Activated CD4-positive, alpha-beta T cell treated with anti-CD3 and anti-CD28 coated beads, Interleukin-2, Interleukin-4, amounts not matched to agents 100 ng/mL and 50 ng/mL, durations not matched to agents 16 hours and 8 hours (primary cell): ENCODE measurements at regions not wholly inside any gene's neighbourhood (a gene's known extent, or its start where the extent isn't known, plus 50 kb on each side); places are given as distances from the start of the nearest gene placed in this dataset.
"Not testable (repeated sequence)": the region's sequence is repeated elsewhere in the genome, so short reads cannot be mapped to it uniquely, and the experiment has no call there.

ENCODE experiments used
- DNase-seq: peaks from one replicate; pipeline ENCODE4 v3.0.0-alpha.2; 2020; ENCODE audit warnings: low spot score

GRCh38 chr1:101483982-101484688, 247.3 kb downstream of the S1PR1 start:
- no peak for DNase-seq

DNA sequence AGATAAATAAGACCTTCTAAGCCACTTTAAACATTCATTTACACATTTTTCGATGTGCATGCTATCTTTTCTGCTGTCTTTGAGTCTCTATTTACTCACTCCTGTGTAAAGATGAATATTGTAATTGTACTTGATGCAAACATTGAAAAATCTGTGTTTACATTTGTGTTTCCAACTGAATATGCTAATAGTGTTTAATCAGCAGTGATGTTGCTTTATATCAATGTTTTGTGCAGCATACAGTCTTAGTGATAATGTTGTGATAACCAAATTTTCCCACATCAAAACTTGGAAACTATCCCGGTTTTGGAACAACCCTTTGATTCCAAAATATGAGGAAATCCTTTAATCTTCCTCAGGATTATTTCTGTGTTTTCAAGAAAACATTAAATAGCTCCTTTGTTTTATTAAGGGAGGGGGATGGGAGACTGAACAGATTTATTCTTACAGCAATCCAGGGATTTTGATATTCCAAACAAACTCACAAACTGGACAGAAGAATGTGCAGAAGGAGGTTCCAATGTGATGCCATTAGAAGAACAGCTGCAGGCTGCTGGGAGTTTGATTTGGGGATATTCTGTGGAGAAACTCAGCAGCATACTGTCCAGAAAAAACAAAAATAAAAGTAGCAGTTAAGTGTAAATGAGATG, 248.0 kb downstream of the S1PR1 start:
- DNase-seq = no peak

GRCh38 chr1:101485712-101486111, 248.9 kb downstream of the S1PR1 start:
- DNase-seq = no peak

- DNase-seq = not testable (repeated sequence)
These were observed 255.3 kb downstream of the S1PR1 start for GRCh38 chr1:101492144-101492543.

DNA sequence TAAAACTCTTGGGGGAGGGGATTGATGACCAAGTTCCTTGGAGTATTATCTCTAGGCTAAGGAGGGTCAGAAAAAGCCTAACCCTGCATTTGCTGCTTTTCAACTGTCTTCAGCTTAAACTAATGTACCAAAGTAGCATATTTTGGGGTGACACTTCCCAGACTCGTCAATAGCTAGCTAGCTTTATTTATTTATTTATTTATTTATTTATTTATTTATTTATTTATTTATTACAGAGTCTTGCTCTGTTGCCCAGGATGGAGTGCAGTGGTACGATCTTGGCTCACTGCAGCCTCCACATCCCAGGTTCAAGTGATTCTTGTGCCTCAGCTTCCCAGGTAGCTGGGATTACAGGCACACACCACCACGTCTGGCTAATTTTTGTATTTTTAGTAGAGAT, 257.1 kb downstream of the S1PR1 start:
- DNase-seq = not testable (repeated sequence)

- no peak for DNase-seq
These were observed 259.3 kb downstream of the S1PR1 start for GRCh38 chr1:101496109-101496508.

GRCh38 chr1:101497881-101498559, 261.2 kb downstream of the S1PR1 start:
- DNase-seq = no peak

DNA sequence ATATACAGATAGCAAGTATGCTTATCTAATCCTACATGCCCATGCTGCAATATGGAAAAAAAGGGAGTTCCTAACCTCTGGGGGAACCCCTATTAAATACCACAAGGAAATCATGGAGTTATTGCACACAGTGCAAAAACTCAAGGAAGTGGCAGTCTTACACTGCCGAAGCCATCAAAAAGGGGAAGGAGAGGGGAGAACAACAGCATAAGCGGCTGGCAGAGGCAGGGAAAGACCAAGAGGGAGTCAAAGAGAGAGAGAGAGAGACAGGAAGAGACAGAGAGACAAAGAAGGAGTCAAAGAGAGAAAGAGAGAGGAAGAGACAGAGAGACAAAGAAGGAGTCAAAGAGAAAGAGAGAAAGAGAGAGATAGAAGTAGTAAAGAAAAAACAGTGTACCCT, 267.3 kb downstream of the S1PR1 start:
- DNase-seq = not testable (repeated sequence)

GRCh38 chr1:101505240-101505639, 268.4 kb downstream of the S1PR1 start:
- not testable (repeated sequence) for DNase-seq

DNA sequence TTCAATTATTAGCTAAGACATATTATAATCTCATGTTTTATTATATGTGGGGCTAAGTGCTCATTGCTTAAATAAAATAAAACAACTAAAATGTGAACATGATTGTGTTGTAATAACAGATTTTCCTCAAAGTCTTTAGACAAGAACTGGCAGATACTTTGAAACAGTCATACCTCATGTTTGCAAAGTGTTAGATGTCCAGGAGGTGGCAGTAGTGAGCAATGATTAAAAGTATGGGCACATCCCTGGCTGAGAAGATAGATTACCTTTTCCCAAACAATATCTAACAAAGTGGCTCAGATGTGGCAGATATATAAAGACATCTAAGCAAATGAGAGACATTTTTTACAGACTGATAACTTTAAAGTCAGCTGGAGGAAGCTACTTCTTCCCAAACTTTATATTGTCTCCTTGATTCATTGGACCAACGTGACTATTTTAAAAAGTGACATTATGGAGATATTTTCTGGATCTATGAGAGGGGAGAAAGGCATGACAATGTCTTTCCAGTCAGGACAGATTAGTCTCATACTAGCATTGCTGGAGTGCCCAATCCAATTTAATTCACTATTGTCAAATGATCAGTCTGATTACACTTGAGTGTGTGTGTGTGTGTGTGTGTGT, 269.8 kb downstream of the S1PR1 start:
- peak; percentile 61 for DNase-seq

GRCh38 chr1:101507547-101507971, 270.7 kb downstream of the S1PR1 start:
- no peak for DNase-seq

DNA sequence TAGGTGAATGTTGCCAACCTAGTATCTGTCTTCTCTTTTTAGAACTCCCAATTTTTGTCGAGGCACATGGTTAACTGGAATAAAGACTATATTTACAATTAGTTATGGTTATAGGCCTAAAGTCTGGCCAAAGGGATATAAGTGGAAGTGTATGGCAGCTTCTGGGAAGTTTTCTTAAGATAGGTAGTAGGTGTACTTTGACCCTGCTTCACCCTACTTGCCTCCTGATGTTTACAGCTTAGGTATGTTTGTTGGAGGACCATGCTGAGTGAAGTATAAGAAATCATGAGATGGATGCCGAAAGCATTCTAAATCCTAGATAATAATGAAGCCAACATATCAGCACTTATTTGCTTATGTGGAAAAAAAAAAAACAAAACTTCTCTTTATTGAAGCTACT, 272.1 kb downstream of the S1PR1 start:
- no peak for DNase-seq

DNA sequence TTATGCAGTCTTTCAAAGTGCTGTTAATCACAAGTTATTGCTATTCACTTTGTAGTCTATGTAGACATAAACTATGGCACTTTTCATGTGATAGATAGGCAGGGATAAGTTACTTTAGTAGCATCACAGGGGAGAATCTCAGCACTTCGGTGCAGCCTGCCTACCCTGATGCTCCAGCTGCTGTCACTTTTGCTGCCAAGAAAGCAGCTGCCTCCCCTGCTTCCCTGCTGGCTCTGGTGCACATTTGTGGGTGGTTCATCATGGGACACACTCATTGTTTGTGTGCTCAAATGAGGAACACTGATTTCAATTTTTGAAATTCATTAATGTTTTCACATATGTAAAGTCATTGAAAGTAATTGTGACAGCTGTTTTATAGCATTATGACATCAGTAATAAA, 272.6 kb downstream of the S1PR1 start:
- DNase-seq = no peak

DNA sequence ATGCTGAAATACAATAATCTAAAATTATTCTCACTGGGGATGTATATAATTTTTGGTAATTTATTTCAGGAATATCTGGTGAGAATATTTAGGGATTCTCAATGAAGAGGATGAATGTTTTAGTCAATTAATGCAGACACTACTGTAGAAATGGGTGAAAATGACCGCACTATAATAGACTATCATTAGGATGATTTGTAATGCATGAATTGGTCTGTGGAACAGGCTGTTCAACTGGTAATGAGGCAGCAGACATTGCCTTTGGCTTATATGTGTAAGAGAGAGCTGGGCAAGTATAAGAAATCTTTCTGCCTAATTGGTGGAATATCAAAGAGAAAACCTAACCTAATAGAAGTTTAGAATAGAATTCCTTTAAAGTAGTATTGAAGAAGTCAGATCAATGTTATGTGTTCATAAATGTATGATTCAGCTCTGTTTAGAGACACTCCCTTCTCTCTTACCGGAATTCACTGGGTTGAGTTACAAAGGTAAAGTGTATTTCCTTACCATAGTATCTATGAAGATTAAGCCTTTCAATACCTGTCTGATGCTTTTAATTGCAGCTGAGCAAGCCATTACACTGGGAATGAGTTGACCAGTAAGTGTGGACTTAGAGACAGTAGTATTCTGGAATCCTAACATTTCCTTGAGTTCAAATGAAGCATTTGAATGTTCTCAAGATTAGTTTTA, 274.5 kb downstream of the S1PR1 start:
- no peak for DNase-seq

- peak; percentile 46 for DNase-seq
These were observed 283.5 kb downstream of the S1PR1 start for GRCh38 chr1:101520302-101520701.

GRCh38 chr1:101522486-101522885, 285.7 kb downstream of the S1PR1 start:
- DNase-seq = no peak

- DNase-seq = no peak
These were observed 290.0 kb downstream of the S1PR1 start for GRCh38 chr1:101526813-101527212.

DNA sequence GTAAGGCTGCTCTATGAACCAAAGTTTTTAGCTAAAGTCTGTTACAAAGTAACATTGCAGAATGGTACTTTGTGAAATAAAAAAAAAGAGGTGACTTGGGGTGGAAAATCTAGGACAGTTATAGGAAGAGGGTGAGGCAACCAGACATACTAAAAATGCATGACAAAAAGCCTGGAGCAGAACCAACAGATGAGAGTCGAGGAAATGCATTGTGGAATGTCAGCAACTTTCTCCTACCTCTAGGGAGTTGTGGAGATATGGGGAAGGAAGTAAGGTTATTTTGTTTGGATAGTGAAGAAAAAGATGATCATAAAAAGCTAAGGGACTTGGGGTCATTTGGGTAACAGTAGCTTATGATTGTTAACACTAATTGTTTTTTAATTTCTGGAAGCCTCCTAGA, 295.6 kb downstream of the S1PR1 start:
- DNase-seq = no peak

DNA sequence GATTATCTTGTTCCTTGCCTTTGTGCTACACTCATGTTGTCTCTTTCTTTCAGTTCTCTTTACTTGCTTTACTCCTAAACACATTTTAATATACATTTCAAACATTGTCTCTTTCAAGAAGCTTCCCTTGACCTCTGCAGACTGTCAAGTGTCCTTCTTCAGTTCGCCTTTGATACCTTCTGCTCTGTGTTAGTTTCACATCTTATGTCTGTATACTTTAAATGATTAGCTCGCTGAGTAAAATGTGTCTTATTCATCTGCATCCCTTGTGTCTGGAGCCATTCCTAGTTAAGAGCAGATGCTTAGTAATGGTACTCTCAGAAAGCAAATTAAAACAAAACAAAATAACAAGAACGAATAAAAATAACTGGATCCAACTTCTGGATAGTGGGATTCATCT, 303.3 kb downstream of the S1PR1 start:
- no peak for DNase-seq

GRCh38 chr1:101546885-101547284, 310.1 kb downstream of the S1PR1 start:
- no peak for DNase-seq

GRCh38 chr1:101547357-101547756, 310.5 kb downstream of the S1PR1 start:
- DNase-seq = no peak

- DNase-seq = no peak
These were observed 311.6 kb downstream of the S1PR1 start for GRCh38 chr1:101548376-101548775.
